GM18502 (cell line): ENCODE measurements at regions not wholly inside any gene's neighbourhood (a gene's known extent, or its start where the extent isn't known, plus 50 kb on each side); places are given as distances from the start of the nearest gene placed in this dataset.

Experiments
- ATAC-seq: cut with Tn5 transposase; IDR thresholded peaks from one replicate; pipeline ENCODE4 v1.9.1; 2021; ENCODE audit warnings: mild to moderate bottlenecking; ENCODE audit not compliant: unreplicated experiment, poor library complexity

DNA sequence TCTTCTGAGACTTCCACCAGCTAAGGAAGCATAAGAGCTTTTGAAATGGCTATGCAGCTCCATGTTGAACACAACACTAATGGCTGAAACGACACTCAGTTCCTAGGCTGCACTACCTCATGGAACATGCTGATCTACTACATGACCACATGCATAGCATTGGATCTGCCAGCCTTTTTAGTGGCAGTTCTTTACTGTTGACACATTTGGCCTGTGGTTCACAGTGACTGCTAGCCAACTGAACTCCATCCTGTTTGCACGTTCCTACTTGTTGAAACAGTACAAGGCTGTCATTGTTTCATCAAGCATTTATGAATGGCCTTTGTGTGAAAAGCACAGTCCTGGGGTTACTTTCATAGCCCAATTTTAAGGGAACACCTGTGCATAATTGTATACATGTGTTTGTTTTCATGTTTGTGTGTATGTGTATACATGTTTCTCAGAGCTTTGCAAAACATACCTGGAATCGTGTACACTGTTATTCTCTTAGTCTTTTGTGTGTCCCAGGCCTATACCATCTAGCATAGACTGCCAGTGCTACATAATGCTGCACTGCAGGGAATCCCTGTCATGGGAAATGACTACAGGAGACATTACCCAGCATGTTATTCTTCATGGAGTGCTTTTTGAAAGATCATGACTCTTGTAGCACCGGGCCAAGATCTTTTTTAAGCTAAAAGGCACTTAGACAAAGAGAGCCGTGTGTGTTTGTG lies 179.6 kb upstream of the ESRRG start:
- ATAC-seq = no peak

DNA sequence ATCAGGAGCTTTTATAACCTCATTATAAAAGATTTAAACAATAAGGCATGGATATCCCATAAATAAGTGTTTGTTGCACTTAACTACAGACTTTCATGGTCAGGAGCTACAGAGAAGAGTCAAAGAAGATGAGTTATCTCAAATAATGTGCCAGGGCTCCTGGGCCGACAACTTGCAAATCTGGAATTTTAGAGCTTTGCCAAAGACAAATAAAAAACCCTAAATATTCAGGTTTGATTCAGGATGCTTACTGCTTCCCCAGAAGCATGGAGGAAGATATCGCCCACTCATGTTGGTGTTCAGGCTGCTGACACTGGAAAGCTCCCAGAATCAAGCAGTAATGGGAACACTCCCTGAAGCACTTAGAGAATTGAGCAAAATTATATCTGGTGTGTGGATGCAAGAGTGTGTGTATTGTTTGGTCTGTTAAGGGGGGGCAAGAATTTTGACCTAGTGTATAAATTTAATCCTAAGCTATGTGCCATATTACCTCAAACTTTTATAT lies 176.9 kb upstream of the ESRRG start:
- ATAC-seq = no peak

DNA sequence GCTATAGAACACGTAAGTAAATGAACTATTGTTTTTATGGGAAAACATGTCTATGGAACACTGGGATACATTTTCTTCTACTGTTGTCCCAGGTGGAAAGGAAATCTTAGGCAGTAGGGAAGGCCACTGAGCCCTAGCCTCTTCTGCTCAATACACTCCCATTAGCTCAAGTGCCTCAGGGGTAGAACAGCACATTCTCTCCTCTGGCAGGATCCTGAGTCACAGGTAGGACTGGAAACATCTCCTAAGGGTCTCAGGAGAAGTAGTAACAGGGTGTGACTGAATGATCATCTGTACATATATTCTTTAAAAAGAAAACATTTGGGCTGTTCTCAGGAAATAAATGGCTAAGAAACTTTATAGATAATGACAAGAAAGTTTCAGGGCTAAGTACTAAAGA lies 175.6 kb upstream of the ESRRG start:
- ATAC-seq = no peak

DNA sequence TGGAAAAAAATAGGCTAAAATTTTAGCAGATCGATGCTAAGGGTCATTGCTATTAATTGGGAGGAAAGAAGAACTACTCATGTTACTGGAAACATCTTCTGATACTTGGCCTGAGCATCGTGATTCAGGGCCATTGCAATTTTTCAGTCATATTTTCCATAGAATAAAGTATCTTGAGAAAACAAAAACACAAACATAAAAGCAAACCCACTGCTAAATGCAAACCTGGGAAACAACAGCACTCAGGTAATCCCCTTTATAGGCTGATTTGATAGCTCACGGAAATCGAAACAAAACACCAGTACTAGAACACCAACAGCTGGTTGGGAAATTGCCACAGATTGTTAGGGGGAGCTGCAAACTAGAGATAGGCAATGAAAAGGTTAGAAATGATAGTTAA lies 172.9 kb upstream of the ESRRG start:
- ATAC-seq = no peak

DNA sequence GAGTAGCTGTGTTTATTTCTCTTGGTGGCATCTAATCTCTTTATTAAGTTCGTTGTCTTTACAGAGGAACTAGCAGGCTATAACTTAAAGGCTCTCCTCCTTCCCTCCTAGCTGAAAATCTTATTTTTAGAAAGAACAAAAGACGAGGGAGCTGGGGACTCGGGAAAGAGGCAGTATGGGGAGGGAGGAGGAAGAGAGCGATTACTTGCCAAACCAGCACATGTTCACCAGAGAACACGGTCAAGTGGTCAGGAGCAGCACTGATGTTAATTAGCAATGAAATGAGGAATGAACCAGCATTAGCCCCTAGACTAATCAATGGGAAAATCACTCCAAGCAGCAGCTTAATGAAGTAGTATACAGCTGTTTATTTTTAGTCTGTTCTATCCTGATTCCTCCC lies 171.3 kb upstream of the ESRRG start:
- ATAC-seq = no peak

DNA sequence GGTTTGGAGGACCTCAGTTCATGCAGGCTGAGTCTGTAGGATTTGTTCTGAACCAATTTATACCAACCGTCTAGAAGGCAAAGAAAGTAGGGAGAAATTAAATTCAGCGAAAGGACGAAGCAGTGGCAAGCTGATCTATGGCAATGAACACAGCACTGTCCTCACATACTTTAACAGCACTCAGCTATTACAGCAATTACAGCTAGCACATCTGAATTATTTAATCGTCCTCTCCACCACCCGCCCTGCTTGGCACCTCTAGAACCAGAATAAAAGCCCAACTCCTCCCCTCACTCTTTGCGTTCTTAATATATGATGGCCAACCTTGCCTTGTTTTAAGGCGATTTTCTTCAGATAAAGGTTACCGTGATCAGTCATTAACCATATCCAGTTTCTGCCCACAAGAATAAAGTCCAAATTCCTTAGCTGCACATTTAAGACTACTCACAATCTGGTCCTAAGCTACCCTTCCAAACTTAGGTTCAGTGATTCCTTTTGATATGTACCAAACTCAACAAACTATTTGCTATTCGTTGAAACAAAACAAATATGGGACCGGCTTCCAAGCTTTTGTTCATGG lies 169.4 kb upstream of the ESRRG start:
- ATAC-seq = no peak

DNA sequence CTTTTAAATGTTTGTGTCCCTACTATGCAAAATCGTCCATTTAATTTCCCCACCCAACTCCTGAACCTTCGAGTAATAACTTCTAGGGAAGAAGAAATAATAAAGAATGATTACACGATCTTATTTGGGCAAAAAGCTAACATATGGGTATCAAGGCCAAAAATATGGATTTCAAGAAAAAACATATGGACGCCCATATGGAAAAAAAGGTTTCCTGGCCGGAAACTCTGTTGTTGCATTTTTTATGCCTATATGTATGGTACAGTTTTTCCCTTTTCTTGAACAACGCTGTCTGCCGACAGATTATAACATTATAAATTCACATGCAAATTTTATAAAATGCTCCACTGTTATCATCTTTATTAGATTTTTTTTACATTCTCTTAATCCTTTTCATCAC lies 167.6 kb upstream of the ESRRG start:
- ATAC-seq = no peak

DNA sequence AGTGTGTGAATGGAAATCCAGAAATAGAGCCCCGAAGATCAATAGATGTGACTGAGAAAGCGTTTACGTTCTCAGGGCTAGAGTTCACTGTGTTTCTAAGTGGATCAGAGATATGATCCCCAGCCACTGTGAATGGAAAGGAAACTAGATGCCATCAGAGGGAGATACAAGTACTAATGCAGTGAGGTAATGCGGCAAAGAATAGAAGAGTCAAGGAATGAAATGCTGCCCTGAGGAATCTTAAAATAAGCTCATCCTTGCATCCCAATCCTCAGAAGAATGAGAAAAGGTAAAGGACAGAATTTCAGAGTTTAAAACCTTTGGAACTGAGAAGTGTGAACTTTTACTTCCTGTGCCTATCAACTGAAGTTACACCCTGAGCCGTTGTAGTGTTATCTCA lies 165.5 kb upstream of the ESRRG start:
- ATAC-seq = no peak

DNA sequence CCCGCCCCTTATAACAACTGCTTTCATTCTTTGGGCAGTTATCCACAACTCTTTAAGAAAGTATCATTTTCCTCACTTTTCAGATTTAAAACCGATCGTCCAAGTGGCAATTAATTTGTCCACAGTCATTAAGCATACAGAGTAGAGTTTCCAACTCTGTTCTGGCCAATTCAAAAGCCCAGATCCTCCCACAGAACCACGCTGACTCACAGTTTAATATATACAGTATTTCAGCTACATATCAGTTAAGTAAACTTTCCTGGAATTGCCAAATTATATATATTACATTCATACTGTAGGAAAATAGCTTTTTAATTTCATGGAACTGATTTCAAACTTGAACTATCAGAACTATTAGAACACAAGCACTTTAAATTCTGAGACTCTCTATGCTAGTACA lies 163.8 kb upstream of the ESRRG start:
- no peak for ATAC-seq

DNA sequence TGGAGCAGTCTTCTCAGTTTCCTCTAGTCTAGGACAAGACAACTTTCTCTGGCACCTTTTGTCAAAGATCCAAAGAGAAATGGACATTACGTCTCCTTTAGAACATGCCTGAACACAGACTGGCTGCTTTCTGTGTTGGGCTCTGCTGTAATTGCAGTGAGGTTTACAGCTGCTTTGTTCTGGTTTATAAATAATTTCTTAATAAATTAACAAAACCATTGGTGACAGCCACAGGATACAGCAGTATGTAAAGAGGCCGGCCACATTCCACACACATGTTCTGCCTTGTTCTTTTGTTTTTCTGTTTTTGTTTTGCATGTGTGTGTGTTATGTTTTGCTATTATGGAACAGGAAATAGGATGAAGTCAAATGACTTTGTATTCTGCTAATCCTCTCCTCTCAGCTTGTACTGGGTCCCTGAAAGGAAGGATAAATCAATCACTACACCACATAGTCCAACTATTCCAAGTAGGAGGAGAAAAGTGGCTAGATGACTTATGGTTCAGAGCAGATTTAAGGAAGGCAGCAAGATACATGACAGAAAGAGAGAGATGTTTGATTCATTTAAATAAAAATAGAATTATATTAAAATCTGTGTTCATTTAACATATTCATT lies 161.5 kb upstream of the ESRRG start:
- no peak for ATAC-seq

DNA sequence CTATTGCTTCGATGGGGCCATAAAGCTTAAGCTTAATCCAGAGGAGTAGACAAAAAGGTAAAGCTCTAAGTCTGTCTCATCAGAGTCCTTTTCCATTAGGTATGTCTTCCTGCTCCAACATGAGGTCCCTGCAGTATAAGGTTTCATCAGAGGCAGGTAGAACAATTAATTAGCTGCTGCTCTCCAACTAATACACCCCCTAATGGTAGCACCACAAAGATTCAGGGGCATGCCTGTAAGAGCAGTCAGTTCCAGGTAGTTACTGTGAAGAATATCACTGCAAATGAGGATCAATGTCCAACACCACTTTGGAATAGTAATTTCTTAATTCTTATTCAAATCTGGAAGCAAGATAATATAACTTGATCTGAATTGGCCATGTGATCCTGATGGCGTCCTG lies 160.3 kb upstream of the ESRRG start:
- ATAC-seq = no peak

DNA sequence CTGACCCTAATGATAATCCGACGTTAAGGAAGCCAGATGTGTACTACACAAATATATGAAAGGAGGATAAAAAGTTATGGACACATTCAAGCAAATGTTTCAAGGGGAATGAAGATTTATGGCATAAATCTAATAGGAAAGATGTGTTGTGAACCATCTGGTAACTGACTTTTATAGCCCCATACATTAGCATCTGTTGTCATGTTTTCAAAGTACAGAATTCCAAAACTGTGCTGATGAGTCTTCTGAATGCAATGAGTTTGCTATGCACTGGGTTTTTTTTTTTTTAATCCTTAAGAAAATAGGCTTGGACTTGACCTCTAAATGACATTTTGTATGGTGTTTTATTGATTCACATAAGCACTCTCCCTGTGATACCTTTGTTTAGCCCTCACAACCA lies 158.5 kb upstream of the ESRRG start:
- no peak for ATAC-seq

DNA sequence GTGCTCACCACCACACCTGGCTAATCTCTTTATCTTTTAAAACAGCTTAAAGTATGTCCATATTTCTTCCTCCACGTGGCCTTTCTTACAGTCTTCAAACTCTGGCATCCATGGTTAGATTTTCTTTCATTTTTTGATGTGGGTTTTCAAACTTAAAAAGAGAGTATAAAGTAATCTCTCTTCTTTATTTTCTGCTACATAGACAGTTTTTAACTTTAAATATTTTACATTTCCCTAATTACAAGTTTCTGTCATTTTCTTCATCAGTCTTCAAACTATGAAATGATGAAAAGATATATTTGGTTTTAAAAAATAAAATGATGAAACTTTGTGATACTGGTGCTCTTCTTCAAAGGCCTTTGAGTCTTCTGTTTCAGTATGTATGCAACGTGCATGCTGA lies 143.5 kb upstream of the ESRRG start:
- no peak for ATAC-seq

DNA sequence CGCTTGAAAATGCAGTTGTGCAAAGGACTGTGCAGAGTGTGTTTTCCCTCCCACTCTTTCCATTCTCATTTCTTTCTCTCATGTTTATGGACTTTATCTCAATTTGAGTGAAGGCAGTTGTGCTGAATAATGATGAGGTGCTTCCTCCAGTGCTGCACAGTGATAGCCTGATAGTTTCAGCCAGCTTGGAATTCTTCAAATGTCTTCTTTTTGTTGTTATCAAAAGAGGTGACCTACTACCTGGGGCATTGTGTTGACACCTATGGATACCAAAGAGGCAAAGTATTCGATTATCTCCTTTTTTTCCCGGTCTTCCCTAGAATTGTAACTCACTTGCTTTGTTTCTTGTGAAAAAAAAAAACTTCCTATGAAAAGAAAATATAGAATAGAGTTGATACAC lies 132.6 kb upstream of the ESRRG start:
- ATAC-seq = no peak

DNA sequence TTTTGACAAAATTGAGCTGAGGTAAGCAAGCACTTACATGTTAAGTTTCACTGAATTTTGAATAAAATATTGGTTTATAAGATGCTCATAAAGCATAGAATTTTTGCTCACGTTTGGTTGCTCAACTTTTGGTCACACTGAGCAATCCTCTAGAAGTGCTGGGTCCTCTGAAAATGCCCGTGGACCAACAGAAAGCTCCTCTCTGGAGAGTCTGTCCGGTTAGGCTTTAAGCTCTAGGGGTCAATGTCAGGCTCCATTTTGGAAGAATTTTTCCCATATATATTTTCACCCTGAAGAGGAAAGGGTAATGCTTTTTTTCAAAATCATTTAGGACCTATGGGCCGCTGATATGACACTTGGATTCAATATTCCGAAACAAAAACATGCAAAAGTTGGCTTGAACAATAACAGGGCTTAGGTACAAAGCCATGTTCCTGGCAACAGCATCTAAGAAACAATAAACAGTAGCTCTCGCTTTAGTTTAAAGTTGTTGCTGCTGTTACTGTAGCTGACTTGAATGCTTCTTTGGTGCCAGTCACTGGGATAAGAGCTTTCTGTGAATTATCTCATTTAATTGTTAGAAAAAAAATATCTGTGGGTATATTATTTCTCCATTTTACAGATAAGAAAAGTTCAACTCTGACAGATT lies 131.7 kb upstream of the ESRRG start:
- no peak for ATAC-seq

DNA sequence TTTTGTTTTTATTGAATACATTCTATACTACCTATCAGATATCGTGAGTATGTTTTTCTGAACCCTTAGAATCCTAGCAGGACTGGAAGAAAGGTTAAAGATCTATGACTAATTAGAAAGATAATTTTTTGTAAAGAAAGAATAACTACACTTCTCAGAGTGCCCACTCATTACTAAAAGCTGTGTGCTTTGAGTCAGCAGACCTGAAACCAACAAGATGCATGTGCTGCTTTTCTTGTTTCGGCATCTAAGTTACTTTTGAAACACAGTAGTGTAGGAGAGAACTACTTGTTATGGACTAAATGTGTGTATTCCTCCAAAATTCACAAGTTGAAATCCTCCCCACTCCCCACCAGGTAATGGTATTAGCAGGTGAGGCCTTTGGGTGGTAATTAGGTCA lies 127.8 kb upstream of the ESRRG start:
- ATAC-seq = no peak

DNA sequence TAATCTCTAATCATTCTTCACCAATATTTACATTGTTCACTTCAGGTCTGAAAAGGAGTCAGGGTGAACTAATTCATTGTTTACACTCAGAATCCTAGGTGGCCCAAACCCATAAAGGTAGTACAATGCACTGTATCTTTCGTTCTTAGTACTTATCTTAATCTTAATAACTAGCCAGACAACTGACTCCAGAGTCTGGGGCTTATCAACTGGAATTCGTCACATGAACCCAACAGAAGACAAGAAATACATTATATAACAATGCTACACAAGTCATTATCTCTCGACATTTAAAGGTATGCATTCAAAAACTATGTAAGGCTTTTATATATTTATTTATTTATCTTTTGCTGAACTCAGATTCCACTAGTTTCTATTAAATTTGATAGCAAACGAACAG lies 125.9 kb upstream of the ESRRG start:
- ATAC-seq = no peak

DNA sequence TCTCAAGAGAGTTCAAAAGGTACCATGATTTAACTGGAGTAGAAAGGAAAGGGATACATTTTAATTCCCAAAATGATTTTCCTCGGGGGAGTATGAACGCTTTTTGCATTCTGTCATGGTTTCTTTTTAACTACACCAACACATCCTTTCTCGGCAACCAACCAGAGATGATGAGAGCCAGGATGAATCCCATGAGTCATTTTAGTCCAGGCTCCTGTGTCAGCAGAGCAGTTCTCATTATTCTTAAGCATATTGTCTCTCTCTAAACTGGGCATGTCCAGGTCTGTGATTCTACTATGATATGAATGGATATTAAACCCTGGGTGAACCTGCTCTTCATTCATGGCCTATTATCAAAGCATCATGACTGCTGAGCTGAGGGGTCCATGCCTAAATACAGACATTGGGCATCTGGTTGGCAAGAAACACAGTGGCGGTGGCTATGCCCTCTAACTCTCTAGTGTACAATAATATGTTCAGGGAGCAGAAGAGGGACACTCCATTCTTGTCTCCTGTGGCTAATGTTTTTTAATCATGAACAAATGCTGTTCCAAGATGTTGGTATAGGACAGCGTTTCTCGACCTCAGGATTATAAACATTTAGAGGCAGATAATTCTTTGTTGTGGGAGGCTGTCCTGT lies 124.3 kb upstream of the ESRRG start:
- no peak for ATAC-seq

DNA sequence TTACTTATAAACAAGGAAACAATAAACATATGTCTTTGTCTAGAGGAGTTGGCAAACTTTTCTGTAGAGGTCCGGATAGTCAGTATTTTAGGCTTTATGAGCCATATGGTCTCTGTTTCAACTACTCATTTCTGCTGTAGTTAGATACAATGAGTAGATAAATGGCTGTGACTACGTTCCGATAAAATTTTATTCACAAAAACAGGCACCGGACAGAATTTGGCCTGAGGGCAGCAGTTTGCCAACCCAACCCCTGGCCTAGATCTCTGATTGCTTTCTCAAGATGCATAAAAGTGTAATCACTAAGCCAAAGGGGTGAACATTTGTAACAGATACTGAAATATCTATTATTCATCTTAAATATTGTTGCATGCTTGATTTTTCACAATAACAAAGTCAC lies 123.1 kb upstream of the ESRRG start:
- no peak for ATAC-seq

DNA sequence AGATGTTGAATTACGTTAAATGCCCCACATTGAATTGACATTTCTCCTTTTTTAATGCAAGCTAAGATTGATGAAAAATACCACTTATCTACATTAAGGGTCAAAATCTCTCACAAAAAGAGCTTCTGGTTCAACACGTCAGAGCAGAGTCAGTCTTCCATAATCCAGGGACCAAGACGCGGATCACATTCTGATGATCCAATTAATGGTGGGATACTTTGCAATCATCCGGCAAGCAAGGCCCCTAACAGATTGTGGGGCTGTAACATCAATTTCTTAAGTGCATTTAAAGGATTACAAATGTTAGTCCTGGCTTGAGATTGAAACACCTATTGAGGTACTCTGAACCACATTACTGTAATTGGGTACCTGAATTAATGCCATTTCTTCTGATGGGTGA lies 120.2 kb upstream of the ESRRG start:
- ATAC-seq = no peak

DNA sequence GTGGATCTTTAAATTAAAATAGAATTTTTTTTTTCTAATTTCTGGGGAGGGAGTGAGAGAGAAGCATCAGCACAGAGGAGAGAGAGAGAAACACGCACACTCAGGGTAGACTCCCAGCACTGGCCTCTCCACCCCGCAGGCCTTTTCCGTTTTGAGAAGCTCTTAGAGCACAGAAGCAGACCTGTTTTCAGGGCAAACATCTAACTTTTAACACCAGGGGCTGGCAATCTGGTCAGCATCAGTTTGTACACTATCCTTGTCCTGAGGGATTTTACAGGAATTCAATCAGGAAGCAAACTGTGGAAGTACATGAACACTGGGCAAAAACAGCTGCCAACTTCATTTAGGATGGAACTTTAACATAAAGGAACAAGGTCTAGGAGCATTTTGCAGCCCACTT lies 117.9 kb upstream of the ESRRG start:
- no peak for ATAC-seq
